SK-N-SH treated with all-trans-retinoic acid at 6 μM for 48 hours (cell line): ENCODE measurements at regions not wholly inside any gene's neighbourhood (a gene's known extent, or its start where the extent isn't known, plus 50 kb on each side); places are given as distances from the start of the nearest gene placed in this dataset.

ENCODE experiments used
- ARNTL ChIP-seq: fragments of 450-650 bp; formaldehyde crosslinking; IDR thresholded peaks from 2 replicates; pipeline ENCODE4 v1.5.0; 2020; ENCODE audit warnings: low read depth, mild to moderate bottlenecking, moderate library complexity, borderline replicate concordance
- BACH2 ChIP-seq: fragments of 250-450 bp; sonication (Bioruptor Pico); IDR thresholded peaks from 2 replicates; pipeline ENCODE4 v1.9.0; 2021; ENCODE audit warnings: mild to moderate bottlenecking, borderline replicate concordance
- ESRRG ChIP-seq: fragments of 250-450 bp; sonication (Bioruptor Pico); IDR thresholded peaks from 2 replicates; pipeline ENCODE4 v1.6.1; 2021; ENCODE audit warnings: mild to moderate bottlenecking
- PPARA ChIP-seq: fragments of 250-450 bp; sonication (Bioruptor Pico); IDR thresholded peaks from 2 replicates; pipeline ENCODE4 v1.5.0; 2020; ENCODE audit warnings: mild to moderate bottlenecking, borderline replicate concordance
- SNAI2 ChIP-seq: fragments of 250-450 bp; sonication (Bioruptor Pico); IDR thresholded peaks from 2 replicates; pipeline ENCODE4 v1.5.0; 2020; ENCODE audit warnings: mild to moderate bottlenecking, moderate library complexity
- TCF4 ChIP-seq: fragments of 250-450 bp; sonication (Bioruptor Pico); IDR thresholded peaks from 2 replicates; pipeline ENCODE4 v1.8.0; 2021; ENCODE audit warnings: mild to moderate bottlenecking, moderate library complexity, borderline replicate concordance
- TOX ChIP-seq: fragments of 250-450 bp; sonication (Bioruptor Pico); IDR thresholded peaks from 2 replicates; pipeline ENCODE4 v1.8.0; 2021; ENCODE audit warnings: mild to moderate bottlenecking, moderate library complexity, borderline replicate concordance
- ZC3H10 ChIP-seq: fragments of 250-450 bp; sonication (Bioruptor Pico); IDR thresholded peaks from 2 replicates; pipeline ENCODE4 v1.5.1; 2021; ENCODE audit warnings: mild to moderate bottlenecking, moderate library complexity
- ZFP30 ChIP-seq: fragments of 450-650 bp; formaldehyde crosslinking; IDR thresholded peaks from 2 replicates; pipeline ENCODE4 v1.5.0; 2022; ENCODE audit warnings: mild to moderate bottlenecking, moderate library complexity
- ZNF70 ChIP-seq: fragments of 450-650 bp; formaldehyde crosslinking; IDR thresholded peaks from 2 replicates; pipeline ENCODE4 v1.5.0; 2020; ENCODE audit warnings: mild to moderate bottlenecking, moderate library complexity
- TF ChIP-seq, protein P1 (sequence below): fragments of 250-450 bp; sonication (Bioruptor Pico); IDR thresholded peaks from 2 replicates; pipeline ENCODE4 v1.8.0; 2020; ENCODE audit warnings: mild to moderate bottlenecking, moderate library complexity, borderline replicate concordance
- TF ChIP-seq, protein P2 (sequence below): fragments of 250-450 bp; sonication (Bioruptor Pico); IDR thresholded peaks from 2 replicates; pipeline ENCODE4 v1.5.0; 2020; ENCODE audit warnings: mild to moderate bottlenecking, moderate library complexity
- TF ChIP-seq, protein P3 (sequence below): fragments of 250-450 bp; sonication (Bioruptor Pico); IDR thresholded peaks from 2 replicates; pipeline ENCODE4 v1.5.1; 2020; ENCODE audit warnings: low read depth, mild to moderate bottlenecking, moderate library complexity

DNA sequence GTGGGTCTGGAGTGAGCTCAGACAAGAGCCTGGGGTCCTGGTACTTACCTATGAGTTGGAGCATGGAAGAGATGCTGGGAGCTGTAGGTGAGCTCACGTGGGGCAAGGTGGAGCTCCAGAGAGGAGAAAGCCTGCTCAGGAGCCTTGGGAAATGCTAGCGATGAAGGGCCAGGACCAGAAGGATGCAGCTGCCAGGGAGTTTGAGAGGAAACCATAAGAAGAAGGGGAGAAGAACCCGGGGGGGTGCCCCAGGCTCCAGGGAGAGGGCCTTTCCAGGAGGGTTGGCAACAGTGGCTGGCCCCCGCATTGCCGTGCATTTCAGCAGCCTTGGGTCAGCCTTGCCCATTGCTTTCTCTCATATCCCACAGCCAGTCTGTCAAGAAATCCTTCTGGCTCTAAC, 268.7 kb downstream of the GLI2 start:
- TF ChIP-seq ZNF70: no peak
- no peak for TF ChIP-seq TCF4
- TF ChIP-seq, protein P1, sequence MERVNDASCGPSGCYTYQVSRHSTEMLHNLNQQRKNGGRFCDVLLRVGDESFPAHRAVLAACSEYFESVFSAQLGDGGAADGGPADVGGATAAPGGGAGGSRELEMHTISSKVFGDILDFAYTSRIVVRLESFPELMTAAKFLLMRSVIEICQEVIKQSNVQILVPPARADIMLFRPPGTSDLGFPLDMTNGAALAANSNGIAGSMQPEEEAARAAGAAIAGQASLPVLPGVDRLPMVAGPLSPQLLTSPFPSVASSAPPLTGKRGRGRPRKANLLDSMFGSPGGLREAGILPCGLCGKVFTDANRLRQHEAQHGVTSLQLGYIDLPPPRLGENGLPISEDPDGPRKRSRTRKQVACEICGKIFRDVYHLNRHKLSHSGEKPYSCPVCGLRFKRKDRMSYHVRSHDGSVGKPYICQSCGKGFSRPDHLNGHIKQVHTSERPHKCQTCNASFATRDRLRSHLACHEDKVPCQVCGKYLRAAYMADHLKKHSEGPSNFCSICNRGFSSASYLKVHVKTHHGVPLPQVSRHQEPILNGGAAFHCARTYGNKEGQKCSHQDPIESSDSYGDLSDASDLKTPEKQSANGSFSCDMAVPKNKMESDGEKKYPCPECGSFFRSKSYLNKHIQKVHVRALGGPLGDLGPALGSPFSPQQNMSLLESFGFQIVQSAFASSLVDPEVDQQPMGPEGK (CRISPR knock-in tag): no peak
- TF ChIP-seq SNAI2 (CRISPR knock-in tag): no peak
- TF ChIP-seq PPARA (CRISPR knock-in tag): no peak
- TF ChIP-seq, protein P2, sequence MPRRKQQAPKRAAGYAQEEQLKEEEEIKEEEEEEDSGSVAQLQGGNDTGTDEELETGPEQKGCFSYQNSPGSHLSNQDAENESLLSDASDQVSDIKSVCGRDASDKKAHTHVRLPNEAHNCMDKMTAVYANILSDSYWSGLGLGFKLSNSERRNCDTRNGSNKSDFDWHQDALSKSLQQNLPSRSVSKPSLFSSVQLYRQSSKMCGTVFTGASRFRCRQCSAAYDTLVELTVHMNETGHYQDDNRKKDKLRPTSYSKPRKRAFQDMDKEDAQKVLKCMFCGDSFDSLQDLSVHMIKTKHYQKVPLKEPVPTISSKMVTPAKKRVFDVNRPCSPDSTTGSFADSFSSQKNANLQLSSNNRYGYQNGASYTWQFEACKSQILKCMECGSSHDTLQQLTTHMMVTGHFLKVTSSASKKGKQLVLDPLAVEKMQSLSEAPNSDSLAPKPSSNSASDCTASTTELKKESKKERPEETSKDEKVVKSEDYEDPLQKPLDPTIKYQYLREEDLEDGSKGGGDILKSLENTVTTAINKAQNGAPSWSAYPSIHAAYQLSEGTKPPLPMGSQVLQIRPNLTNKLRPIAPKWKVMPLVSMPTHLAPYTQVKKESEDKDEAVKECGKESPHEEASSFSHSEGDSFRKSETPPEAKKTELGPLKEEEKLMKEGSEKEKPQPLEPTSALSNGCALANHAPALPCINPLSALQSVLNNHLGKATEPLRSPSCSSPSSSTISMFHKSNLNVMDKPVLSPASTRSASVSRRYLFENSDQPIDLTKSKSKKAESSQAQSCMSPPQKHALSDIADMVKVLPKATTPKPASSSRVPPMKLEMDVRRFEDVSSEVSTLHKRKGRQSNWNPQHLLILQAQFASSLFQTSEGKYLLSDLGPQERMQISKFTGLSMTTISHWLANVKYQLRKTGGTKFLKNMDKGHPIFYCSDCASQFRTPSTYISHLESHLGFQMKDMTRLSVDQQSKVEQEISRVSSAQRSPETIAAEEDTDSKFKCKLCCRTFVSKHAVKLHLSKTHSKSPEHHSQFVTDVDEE (CRISPR knock-in tag): no peak
- no peak for TF ChIP-seq ZC3H10 (CRISPR knock-in tag)
- no peak for TF ChIP-seq ZFP30
- TF ChIP-seq ARNTL: no peak
- no peak for TF ChIP-seq BACH2 (CRISPR knock-in tag)
- no peak for TF ChIP-seq TOX (CRISPR knock-in tag)
- no peak for TF ChIP-seq ESRRG (CRISPR knock-in tag)
- TF ChIP-seq, protein P3, sequence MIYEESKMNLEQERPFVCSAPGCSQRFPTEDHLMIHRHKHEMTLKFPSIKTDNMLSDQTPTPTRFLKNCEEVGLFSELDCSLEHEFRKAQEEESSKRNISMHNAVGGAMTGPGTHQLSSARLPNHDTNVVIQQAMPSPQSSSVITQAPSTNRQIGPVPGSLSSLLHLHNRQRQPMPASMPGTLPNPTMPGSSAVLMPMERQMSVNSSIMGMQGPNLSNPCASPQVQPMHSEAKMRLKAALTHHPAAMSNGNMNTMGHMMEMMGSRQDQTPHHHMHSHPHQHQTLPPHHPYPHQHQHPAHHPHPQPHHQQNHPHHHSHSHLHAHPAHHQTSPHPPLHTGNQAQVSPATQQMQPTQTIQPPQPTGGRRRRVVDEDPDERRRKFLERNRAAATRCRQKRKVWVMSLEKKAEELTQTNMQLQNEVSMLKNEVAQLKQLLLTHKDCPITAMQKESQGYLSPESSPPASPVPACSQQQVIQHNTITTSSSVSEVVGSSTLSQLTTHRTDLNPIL: no peak
